ENCODE measurements at regions not wholly inside any gene's neighbourhood (a gene's known extent, or its start where the extent isn't known, plus 50 kb on each side); places are given as distances from the start of the nearest gene placed in this dataset.
"Not testable (repeated sequence)": the region's sequence is repeated elsewhere in the genome, so short reads cannot be mapped to it uniquely, and the experiment has no call there.

DNA sequence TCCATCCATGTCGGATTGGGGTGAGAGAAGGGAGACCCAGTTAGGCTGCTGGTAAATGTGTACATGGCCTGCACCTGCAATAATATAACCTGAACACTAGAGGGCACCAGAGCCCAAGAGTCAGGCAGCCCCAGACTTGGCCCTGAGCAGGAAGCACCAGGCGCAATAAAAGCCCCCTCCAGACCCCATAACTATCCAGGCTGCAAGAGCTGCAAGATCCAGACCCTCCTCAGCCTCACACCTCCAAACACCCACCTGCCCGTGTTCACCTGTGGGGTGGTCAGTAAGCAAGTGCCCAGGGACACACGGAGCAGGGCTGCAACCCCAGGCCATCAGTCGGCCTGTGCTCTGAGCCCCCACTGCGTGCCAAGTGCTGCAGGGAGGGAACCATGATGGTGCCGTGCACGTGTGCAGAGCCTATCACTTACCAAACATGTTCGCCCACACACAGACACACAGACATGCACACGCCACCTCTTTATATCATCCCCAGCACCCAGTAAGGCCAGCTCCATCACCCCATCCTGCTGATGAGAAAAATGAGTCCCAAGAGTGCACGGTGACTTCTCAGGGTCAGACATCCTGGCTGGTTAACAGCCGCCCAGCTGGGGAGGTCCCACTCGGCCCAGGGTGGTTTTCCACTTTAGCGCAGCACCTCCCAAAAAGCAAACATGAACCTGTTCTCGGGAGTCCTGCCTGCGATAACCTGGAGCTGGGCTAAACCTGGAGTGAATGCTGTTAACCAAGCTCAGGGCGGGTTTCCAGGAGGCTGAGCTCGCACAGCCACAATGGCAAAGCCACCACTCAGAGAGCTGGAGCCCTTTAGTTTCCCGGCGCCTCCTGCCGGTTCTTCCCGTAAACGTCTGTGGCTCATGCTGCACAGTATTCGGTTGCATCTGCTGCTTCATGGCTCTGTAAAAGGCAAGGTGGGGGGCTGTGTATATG is 439.8 kb downstream of the SOX9 start:
- in situ Hi-C loops (cut with HindIII; ENCODE audit: low sequenced_read_pairs): no loop called here

DNA sequence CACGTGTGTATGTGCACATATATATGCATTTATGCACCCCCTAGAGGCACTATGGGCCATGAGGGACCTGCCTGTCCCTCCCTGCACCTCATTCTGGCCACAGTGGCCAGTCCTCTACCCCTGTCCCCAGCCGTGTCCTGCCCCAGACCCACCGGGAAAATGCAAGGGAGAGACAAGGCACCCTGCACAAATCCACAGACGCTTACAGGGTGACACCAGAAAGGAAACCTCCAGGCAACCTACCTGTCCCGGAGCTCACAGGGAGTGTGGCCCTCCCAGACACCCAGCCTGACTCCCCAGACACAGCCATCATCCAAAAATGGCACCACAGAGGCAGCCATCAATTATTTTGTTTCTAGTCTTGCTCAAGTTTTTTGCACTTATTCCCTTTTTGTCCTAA is 440.4 kb downstream of the SOX9 start:
- in situ Hi-C loops (cut with HindIII; ENCODE audit: low sequenced_read_pairs): no loop called here

DNA sequence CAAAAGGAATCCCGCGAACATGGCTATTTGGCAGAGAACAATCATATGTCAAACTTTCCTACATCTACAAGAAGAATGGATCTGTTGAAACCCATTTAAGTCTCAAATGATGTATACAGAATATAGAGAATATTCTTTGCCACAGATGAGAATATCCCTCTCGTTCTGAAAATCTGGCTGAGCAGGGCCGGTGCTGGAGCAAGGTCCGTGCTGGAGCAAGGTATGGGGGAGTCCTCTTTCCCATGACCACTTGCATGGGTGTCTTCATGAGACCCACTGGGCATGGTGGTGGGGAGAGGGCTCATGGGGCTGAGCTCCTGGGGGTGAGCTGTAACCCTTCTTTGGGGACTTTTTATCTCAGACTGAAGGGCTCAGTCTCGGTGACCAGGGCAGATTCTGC is 440.9 kb downstream of the SOX9 start:
- in situ Hi-C loops (cut with HindIII; ENCODE audit: low sequenced_read_pairs): no loop called here

DNA sequence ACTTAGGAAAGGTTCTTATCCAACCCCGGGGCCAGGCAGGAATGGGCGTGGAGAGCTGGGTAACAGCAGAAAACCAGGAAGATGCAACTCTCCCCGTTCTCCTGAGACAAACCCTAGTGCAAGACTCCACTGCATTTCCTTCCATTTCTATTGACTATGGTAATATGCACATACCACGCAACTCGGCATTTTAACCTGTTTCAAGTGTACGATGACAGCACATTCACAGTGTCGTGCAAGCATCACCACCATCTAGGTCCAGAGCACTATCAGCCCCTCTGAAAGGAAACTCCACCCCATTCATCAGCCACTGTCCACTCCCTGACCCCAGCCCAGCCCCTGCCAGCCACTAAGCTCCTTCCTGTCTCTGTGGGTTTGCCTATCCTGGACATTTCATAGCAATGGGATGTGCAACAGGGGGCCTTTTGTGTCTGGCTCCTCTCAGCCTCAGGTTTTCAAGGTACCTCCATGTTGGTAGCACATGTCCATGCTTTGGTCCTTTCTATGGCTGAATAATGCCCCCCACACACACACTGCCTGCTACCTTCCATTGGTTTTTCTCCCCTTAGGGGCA is 441.9 kb downstream of the SOX9 start:
- in situ Hi-C loops (cut with HindIII; ENCODE audit: low sequenced_read_pairs): no loop called here

DNA sequence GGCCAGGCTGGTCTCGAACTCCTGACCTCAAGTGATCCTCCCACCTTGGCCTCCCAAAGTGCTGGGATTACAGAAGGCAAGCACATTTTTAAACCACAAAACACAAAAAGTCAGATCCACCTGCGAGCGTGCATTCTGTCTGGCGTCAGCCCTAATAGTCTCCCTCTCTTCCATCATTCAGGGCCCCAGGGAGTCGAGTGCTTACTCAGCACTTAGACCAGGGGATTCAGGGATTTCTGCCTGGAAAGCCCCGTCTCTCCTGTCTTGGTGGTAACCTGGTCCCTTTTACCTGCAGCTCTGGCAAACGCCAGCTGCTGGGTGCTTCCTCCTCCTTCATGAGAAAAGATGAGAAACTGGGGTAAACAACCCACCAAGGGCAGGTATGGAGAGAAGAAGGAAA is 443.1 kb downstream of the SOX9 start:
- in situ Hi-C loops (cut with HindIII; ENCODE audit: low sequenced_read_pairs): no loop called here

DNA sequence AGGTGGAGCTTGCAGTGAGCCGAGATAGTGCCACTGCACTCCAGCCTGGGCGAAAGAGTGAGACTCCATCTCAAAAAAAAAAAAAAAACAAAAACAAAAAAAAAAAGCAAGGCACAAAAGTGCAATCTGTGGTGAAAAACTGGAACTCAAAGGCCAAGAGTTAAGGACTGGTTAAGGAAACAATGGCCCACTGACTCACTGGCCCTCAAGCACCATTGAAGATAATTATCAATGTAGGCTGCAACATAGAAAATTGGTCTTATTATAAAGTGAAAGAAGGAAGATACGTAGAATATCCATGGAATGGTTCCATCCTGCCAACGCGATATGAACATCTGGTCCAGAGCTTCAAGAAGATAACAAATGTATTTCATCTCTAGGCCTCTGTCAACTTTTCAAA is 444.2 kb downstream of the SOX9 start:
- in situ Hi-C loops (cut with HindIII; ENCODE audit: low sequenced_read_pairs): no loop called here

DNA sequence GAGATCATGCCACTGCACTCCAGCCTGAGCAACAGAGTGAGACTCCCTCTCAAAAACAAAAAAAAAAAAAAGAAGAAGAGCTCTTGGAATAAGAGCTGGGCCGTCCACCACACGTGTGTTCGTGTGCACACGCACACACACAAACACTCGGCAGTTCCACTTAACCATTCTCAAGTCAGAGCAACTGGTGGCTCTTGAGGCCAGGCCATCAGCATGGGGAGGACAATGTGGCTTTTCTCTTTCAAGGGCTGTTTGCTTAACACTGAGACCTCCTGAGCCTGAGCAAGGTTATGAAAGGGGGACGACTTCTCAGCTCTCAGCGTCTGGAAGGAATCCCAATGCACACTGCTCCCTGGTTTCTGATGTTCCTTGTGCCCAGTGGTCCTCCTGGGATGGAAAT is 444.9 kb downstream of the SOX9 start:
- in situ Hi-C loops (cut with HindIII; ENCODE audit: low sequenced_read_pairs): no loop called here

DNA sequence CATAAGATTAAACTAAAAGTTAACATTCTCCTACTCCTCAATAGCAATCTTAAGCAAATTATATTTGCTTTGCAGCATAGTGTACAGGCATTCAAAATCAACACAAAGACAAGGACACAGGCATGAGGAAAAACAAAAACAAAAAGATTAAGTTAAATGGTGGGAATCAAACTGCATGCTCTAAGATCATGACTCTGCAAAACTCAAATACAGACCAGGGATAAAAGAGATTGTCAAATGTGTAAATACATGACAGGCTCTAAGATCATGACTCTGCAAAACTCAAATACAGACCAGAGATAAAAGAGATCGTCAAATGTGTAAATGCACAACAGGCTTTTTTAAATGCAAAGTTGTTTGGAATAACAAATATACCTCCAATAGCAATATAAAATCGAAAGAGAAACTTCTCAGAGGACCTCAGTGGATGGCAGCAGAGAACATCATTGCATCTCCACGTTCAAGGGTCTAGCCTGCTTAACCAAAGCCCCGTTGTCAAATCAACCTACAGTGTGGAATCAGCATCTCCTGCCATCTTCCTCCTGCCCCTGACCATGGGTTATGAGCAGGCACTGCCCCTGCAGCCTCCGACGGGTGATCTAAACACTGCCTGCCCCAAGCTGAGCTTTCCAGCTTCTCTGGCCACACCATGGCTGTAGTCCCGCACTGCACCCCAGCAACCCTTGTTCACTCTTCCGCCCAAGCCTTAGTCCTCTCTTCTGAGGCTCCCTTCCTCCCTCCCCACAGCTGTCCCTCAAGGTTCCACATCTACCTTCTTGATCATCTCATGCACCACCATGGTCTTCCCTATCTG is 446.1 kb downstream of the SOX9 start:
- in situ Hi-C loops (cut with HindIII; ENCODE audit: low sequenced_read_pairs): no loop called here

DNA sequence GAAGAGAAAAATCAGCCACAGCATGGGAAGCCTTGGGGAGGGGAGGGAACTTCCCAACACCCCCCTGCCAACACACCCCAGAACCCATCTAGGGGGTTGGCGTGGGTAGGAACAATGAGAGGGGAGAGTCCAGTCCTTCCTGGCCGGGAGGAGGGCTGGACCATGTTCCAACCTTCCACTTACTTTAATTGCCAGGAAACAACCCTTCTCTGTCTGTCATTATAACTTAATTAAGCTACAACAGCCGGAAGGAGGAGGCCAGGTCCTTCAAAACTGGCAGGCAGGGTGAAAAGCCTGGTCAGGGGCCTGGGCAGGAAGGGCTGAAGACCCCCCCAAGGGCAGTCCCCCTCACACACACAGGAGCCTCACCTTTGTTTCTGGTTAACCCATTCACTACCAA is 447.0 kb downstream of the SOX9 start:
- in situ Hi-C loops (cut with HindIII; ENCODE audit: low sequenced_read_pairs): no loop called here

DNA sequence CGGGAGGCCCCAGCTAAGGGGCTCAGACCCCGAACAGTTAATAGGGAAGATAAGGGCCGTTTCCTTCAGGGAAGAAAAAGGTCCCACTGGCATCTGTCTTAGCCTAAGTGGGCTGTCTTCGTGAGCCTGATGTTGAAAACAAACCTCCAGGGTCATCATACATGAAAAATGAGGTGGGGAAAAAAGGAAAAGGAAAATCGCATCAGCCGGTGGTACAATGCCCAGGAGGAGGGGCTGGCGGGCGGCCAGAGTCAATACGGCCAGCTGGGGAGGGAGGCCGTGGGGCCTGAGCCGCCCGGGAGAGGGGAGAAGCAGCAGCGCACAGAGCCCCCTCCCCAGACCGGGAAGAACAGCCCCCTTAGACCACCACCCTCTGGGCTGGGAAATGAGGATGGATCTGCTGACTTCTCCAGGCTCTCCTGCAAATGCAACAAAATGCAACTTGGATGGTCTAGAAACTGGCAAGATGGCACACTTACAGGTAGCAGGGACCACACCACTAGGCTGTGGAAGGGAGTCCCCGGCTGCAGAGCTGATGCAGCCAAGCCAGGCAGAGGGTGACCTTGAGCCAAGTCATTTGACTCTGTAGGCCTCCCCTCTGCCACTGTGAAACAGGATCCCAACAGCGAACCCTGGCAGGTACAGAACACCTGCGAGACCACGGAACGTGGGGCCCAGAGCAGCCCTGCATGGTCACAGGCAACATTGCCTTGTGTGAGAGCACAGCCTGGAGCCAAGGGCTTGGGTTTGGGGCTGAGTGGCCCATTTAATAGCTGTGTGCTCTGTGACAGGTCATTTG is 448.5 kb downstream of the SOX9 start:
- in situ Hi-C loops (cut with HindIII; ENCODE audit: low sequenced_read_pairs): no loop called here

DNA sequence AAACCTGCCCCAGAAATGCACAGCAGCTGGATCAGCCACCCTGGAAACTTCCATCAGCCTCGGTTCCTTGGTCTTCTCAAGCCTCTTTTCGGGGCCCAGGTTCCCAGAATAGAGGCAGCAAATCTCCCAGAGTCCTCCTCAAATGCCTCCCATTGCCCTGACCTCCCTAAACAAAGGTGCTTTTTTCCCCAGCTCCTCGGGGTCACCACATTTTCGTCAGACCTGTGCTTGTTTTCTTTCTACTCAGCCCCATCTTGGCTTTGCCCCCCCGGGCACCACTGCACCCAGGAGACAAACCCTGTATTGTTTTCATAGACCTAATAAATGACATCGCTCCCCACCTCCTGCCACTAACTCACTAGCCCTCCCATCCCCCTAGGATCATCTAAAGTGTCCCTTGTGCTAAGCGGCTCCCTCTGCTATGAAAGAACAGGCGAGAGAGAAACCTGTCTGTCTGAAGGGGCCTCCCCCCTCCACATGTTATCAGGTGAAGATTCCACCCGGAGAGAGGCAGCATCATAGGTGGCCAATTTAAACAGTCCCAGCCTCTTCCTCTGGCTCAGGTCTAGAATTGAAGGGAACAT is 451.1 kb downstream of the SOX9 start:
- in situ Hi-C loops (cut with HindIII; ENCODE audit: low sequenced_read_pairs): no loop called here

DNA sequence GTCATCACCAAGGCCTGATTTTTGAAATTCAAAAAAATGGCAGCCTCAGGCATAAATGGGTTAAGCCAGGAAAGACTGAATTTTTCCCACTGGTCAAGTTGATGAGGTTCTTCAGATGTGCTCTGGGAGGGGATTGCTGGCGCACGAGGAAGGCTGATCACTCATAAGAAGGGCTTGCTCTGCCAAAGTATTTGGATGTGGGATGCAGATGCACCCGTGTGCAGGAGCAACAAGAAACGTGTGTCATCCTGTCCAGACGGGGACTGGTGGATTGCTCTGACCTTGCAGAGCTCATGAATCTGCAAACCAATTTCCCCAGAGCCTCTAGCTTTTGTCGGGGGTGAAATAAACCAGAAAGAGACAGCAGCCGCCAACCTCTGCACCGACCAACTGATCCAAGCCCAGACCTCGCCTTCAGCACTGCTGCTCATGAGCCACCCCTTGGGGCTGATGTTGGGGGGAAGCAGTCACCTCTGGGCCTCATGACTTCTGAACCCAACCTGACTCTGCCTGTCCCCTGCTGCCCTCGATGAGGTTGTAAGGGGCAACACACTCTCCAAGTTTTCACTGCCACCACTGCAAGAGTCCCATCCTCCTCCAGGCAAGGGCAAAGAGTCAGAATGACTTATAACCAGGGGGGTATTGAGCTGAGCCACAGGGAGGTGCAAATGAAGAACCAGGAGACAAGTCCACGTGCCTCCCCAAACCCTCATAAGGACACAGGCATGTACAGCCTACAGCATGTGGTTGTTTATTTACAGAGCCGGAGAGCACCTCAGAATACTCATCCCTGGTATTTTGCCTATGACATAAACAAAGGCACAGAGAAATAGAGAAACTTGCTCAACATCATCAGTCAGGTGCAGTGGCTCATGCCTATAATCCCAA is 452.0 kb downstream of the SOX9 start:
- in situ Hi-C loops (cut with HindIII; ENCODE audit: low sequenced_read_pairs): no loop called here

DNA sequence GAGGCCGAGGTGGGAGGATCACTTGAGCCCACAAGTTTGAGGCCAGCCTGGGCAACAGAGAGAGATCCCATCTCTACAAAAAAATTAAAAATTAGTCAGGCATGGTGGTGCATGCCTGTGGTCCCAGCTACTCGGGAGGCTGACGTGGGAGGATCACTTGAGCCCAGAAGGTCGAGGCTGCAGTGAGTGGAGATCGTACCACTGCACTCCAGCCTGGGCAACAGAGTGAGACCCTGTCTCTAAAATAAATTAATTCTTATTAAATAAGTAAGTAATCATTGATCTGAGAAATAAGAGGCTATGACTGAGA is 452.6 kb downstream of the SOX9 start:
- in situ Hi-C loops (cut with HindIII; ENCODE audit: low sequenced_read_pairs): not testable (repeated sequence)

DNA sequence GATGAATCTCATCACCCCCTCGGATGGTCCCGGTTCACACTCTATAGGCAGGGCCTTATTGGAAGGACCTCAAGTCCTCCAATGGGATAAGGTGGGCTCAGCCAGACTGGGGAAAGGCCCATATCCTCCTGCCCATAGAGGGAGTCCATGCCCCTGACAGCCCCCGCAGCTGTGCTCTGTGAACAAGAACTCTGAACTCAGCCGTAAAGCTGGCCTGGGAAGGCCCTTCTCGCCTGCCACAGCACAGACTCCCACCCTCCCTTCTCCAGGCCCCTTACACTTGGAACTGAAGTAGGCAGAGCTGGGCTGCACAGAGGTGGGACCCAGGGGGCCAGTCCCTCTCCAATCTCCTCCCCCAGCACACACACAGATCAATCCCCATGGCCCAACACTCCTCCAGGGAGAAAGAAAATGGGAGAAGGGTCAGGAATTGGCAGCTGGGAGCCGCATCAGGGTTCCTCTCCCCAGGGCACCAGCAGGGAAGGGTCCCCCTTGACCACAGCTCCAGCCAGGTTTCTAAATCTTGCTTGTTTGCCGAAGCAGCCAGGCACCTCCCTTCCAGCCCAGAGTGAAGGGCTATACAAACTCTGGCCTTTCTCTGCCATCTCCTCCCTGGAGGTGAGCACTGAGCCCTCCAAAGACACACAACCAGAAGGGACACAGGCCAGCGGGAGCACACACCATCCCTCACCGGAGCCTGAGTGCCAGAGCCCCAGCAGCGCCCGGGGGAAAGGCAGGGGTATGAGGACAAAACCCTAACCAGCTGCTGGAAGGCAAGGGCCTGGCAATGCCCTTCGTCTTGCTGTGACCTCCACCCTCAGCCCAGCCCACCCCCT is 454.1 kb downstream of the SOX9 start:
- in situ Hi-C loops (cut with HindIII; ENCODE audit: low sequenced_read_pairs): no loop called here

DNA sequence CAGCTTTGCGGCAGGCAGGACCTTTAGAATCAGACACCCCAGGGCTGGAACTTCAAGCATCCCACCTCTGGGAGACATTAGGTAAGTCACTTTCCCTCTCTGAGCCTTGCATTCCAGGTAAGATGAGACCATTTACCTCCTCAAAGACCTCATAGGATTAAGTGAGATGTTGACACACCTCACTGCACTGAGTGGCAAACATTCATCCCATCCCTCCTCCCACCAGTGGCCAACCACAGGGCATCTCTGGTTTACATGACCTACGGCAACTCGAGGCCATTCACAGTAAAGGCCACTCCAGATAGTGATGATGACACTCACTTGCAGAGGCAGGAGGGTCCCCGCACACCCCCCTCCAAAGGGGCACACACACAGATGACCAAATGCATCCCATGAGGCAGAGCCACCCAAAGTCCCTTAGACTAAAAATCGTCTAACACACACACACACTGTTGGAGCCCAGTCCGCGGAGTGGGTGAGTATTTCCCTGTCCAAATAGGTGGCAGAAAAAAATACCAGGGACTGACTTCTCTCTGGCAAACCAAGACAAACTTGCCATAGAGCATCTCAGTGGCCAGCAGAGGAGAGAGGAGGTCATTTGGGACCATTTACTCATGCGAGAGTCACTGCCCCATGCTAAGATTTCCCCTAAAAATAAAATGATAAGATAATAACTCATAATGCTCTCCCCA is 454.9 kb downstream of the SOX9 start:
- in situ Hi-C loops (cut with HindIII; ENCODE audit: low sequenced_read_pairs): no loop called here

DNA sequence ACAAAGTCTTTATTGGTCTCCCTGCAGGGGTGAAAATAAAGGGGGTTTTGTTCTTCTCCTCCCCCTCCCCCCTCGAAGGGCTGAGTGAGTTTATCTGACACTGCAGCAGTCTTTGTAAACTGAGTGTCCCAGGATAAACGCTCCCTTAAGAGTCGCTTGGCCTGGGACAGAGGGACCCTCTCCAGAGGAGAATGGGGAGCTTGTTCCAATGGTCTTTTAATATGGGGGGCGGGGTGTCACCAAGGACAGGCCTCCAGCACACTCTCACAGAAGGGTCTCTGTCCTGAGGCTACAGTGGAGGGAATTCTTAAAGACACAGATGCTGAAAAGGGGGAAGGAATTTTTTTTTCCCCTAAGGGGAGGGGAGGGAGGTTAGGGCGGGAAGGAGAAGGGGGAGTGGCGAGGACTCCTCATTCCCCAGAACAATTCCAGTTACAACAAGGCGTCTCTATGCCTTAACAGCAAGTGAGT is 455.5 kb downstream of the SOX9 start:
- in situ Hi-C loops (cut with HindIII; ENCODE audit: low sequenced_read_pairs): no loop called here

DNA sequence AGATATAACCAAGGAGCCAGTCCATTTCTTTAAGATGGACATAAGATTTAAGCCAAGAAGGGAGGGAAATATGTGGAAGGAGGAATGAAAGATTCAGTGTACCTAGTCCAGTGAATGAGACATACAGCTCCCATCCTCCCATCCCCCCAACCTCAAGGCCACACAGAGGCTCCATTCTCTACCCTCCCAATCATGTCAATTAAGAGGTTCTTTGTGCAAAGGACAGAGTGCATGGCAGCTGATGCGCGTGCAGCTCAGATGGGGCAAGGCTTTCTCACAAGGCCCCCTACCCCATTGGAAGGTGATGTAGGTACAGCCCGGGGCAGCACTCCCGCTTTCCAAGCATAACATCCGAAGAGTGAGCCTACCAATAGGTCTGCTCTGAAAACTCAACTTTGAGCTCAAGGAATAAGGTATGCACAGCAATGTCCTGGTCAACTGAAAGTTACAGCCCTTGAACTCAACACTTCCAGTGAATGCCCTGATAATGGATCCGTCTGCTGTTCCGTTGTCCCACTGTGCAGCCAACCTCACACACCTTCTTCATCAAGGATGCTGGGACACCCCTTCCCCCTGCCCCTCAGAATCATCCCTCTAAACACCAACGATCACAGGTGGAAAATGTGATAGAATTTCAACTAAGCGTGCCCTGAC is 458.1 kb downstream of the SOX9 start:
- in situ Hi-C loops (cut with HindIII; ENCODE audit: low sequenced_read_pairs): no loop called here

DNA sequence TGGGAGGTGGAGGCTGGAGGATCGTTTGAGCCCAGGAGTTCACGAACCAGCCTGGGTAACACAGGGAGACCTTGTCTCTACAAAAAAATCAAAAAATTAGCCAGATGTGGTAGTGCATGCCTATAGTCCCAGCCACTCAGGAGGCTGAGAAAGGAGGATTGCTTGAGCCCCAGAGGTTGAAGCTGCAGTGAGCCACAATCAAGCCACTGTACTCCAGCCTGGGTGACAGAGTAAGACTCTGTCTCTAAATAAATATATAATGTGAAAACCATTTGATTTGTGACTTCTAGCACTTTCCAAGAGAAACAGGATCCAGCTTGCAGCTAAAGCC is 459.1 kb downstream of the SOX9 start:
- in situ Hi-C loops (cut with HindIII; ENCODE audit: low sequenced_read_pairs): no loop called here

Data from DLD1 (cell line).